Endothelial cell of umbilical vein (primary cell): ENCODE measurements at regions not wholly inside any gene's neighbourhood (a gene's known extent, or its start where the extent isn't known, plus 50 kb on each side); places are given as distances from the start of the nearest gene placed in this dataset.

Experiments
- BruUV-seq: library from RNA; stranded (reverse); fragments of 400-500 nt; replicated peaks from 2 replicates; lab custom pipeline; 2021; lab: Mats Ljungman, UMichigan
- CTCF ChIA-PET: fragments of 300-600, 350-600 bp; sonication (Branson Sonifier 250); formaldehyde crosslinking; loops from one replicate; lab custom pipeline; 2021; ENCODE audit warnings: antibody characterized with exemption, inconsistent platforms; lab: Charles Lee
- POLR2A ChIA-PET: fragments of 300-600, 350-600 bp; sonication (Branson Sonifier 250); formaldehyde crosslinking; loops from one replicate; lab custom pipeline; 2021; ENCODE audit warnings: antibody characterized with exemption, inconsistent platforms; lab: Charles Lee
- DNase-seq: peaks from one replicate; pipeline ENCODE4 v3.0.0-alpha.2; 2011; ENCODE audit warnings: low read depth, low spot score
- FAIRE-seq: peaks from 2 replicates; lab custom pipeline; 2011; peaks lifted over from hg19 to GRCh38; lab: Jason Lieb, UNC
- H2AFZ ChIP-seq: 2 replicates; pipeline ENCODE4 v1.6.0; 2012; ENCODE audit warnings: low read depth, low read length, control low read depth, inconsistent platforms
- H3K27ac ChIP-seq: 2 replicates; pipeline ENCODE4 v1.5.1; 2011; ENCODE audit warnings: low read depth, mild to moderate bottlenecking, control low read depth, low read length, moderate library complexity; ENCODE audit not compliant: insufficient read depth
- H3K27me3 ChIP-seq, 2 experiments: 2 replicates each; pipeline versions ENCODE4 v1.6.0 to v1.6.1; 2011; ENCODE audit warnings: low read length in 2 of 2, mixed read lengths in 1 of 2; ENCODE audit not compliant: control insufficient read depth in 2 of 2, insufficient read depth in 2 of 2
- H3K36me3 ChIP-seq, 2 experiments: 2 replicates in 1 of 2; 3 replicates in 1 of 2; pipeline ENCODE4 v1.5.1; 2011; ENCODE audit warnings: low read length in 2 of 2, mild to moderate bottlenecking in 1 of 2, moderate library complexity in 1 of 2; ENCODE audit not compliant: control insufficient read depth in 2 of 2, insufficient read depth in 2 of 2; ENCODE audit errors: extremely low read depth in 1 of 2
- H3K4me1 ChIP-seq: 3 replicates; pipeline ENCODE4 v1.5.1; 2011; ENCODE audit warnings: mild to moderate bottlenecking, low read length; ENCODE audit not compliant: control insufficient read depth, insufficient read depth; ENCODE audit errors: extremely low read depth
- H3K4me2 ChIP-seq: 2 replicates; pipeline ENCODE4 v1.6.1; 2011; ENCODE audit warnings: low read length, control low read depth, mixed read lengths; ENCODE audit not compliant: insufficient read depth
- H3K4me3 ChIP-seq, 3 experiments: fragments of 200-600 bp in 1 of 3; sonication (generic), shearing (Covaris generic) in 1 of 3; replicated peaks in 1 of 3; 2 replicates each; pipeline ENCODE4 v1.5.1; 2011 to 2016; ENCODE audit warnings: control low read depth in 3 of 3, low read length in 3 of 3, mild to moderate bottlenecking in 2 of 3, inconsistent platforms in 1 of 3, low read depth in 1 of 3, moderate library complexity in 1 of 3; ENCODE audit not compliant: insufficient read depth in 1 of 3
- H3K79me2 ChIP-seq: 2 replicates; pipeline ENCODE4 v1.6.0; 2012; ENCODE audit warnings: low read length, inconsistent platforms; ENCODE audit not compliant: control insufficient read depth, insufficient read depth
- H3K9ac ChIP-seq: replicated peaks from 2 replicates; pipeline ENCODE3; 2011; ENCODE audit warnings: low read length, control low read depth; ENCODE audit not compliant: insufficient read depth; ENCODE audit errors: extremely low read depth
- H3K9me1 ChIP-seq: replicated peaks from 3 replicates; pipeline ENCODE4 v1.6.0; 2011; ENCODE audit warnings: mild to moderate bottlenecking, low read length; ENCODE audit not compliant: control insufficient read depth, insufficient read depth; ENCODE audit errors: extremely low read depth
- H3K9me3 ChIP-seq: replicated peaks from 2 replicates; pipeline ENCODE4 v1.5.1; 2012; ENCODE audit warnings: low read length, inconsistent platforms; ENCODE audit not compliant: control insufficient read depth, insufficient read depth
- H4K20me1 ChIP-seq: replicated peaks from 2 replicates; pipeline ENCODE3; 2011; ENCODE audit warnings: mild to moderate bottlenecking, low read length; ENCODE audit not compliant: control insufficient read depth, insufficient read depth; ENCODE audit errors: extremely low read depth
- EZH2 ChIP-seq: IDR thresholded peaks from 2 replicates; pipeline ENCODE4 v1.6.1; 2012; ENCODE audit warnings: borderline replicate concordance, low read depth, mild to moderate bottlenecking, moderate library complexity, low read length, inconsistent platforms; ENCODE audit not compliant: severe bottlenecking
- FOS ChIP-seq: IDR thresholded peaks from 2 replicates; pipeline ENCODE4 v1.6.1; 2011; ENCODE audit warnings: mild to moderate bottlenecking, low read length, moderate library complexity, borderline replicate concordance; ENCODE audit not compliant: insufficient read depth
- GATA2 ChIP-seq: IDR thresholded peaks from 2 replicates; pipeline ENCODE4 v1.7.0; 2011; ENCODE audit warnings: low read depth, mild to moderate bottlenecking, moderate library complexity, mixed read lengths, low read length; ENCODE audit not compliant: insufficient read length, insufficient read depth
- JUN ChIP-seq: IDR thresholded peaks from 2 replicates; pipeline ENCODE4 v1.6.1; 2011; ENCODE audit warnings: borderline replicate concordance, low read depth; ENCODE audit not compliant: insufficient read length, insufficient read depth
- MYC ChIP-seq: IDR thresholded peaks from one replicate; pipeline ENCODE4 v1.6.1; 2011; ENCODE audit warnings: mild to moderate bottlenecking, low read depth, low read length
- POLR2A ChIP-seq: IDR thresholded peaks from 2 replicates; pipeline ENCODE4 v1.6.1; 2012; ENCODE audit warnings: low read depth, mild to moderate bottlenecking, control low read depth, low read length
- POLR2AphosphoS5 ChIP-seq: IDR thresholded peaks from 2 replicates; pipeline ENCODE4 v1.6.1; 2012; ENCODE audit warnings: low read depth, mild to moderate bottlenecking, control low read depth, low read length, moderate library complexity; ENCODE audit not compliant: insufficient read depth
- dilution Hi-C: fragments of 300-500 bp; cut with MboI; formaldehyde crosslinking; loops from one replicate; pipeline ENCODE4 v1.15.0; 2019; ENCODE audit warnings: low sequenced_read_pairs; ENCODE audit not compliant: extremely low pct_ligation_motif_present
- intact Hi-C: fragments of 100-400 bp; cut with micrococcal nuclease; formaldehyde crosslinking; loops from one replicate; pipeline ENCODE4 v1.10.0; 2022
- TF ChIP-seq, protein P1 (sequence below): IDR thresholded peaks from 2 replicates; pipeline ENCODE4 v1.6.1; 2011; ENCODE audit not compliant: insufficient read depth, insufficient read length
- TF ChIP-seq, protein P2 (sequence below), 2 donors: IDR thresholded peaks; 1 replicate in 1 of 2; 2 replicates in 1 of 2; pipeline ENCODE4 v1.5.1; 2011; ENCODE audit warnings: low read length in 2 of 2, mild to moderate bottlenecking in 2 of 2, moderate library complexity in 2 of 2, control low read depth in 1 of 2, inconsistent platforms in 1 of 2, low read depth in 1 of 2; ENCODE audit not compliant: insufficient read depth in 1 of 2; ENCODE audit errors: extremely low read depth in 1 of 2

DNA sequence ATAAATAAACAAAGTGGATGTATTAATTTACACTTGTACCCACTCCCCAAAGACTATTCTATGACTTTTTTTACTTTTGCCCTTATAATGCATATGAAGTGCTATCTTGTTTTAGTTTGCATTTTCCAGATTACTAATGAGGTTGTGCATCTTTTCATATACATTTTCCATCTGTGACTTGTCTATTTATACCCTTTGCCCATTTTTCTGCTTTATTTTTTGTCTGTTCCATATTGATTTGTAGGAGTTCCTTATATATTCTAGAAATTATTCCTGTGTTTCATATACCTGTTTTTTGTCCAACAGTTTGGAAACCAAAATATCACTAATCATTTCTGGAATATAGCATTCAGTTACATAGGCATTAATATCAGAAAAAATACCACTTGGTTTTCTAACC, 54.0 kb upstream of the SLC30A5 start:
- intact Hi-C loops (no loop called here), dilution Hi-C loops (no loop called here)
- ChIA-PET CTCF (no interaction called here), POLR2A (no interaction called here)
- no peaks in the 10 kb centered on the region for H3K36me3 ChIP-seq
- no peaks in the 10 kb centered on the region for H3K9me1 ChIP-seq
- peaks cover 6% of the 10 kb centered on the region for H3K4me1 ChIP-seq
- DNase-seq (no peak), FAIRE-seq (no peak)
- no TSS peak for BruUV-seq
- TF ChIP-seq MYC (no peak), POLR2AphosphoS5 (no peak), GATA2 (no peak), EZH2 (no peak), POLR2A (no peak), JUN (no peak), FOS (no peak)
- TF ChIP-seq, protein P1, sequence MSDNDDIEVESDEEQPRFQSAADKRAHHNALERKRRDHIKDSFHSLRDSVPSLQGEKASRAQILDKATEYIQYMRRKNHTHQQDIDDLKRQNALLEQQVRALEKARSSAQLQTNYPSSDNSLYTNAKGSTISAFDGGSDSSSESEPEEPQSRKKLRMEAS: no peak
- TF ChIP-seq, protein P2, sequence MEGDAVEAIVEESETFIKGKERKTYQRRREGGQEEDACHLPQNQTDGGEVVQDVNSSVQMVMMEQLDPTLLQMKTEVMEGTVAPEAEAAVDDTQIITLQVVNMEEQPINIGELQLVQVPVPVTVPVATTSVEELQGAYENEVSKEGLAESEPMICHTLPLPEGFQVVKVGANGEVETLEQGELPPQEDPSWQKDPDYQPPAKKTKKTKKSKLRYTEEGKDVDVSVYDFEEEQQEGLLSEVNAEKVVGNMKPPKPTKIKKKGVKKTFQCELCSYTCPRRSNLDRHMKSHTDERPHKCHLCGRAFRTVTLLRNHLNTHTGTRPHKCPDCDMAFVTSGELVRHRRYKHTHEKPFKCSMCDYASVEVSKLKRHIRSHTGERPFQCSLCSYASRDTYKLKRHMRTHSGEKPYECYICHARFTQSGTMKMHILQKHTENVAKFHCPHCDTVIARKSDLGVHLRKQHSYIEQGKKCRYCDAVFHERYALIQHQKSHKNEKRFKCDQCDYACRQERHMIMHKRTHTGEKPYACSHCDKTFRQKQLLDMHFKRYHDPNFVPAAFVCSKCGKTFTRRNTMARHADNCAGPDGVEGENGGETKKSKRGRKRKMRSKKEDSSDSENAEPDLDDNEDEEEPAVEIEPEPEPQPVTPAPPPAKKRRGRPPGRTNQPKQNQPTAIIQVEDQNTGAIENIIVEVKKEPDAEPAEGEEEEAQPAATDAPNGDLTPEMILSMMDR (IDR thresholded peaks at IDR 0.05; ENCODE audit: extremely low read depth in 1 of 2, insufficient read depth in 1 of 2, low read depth in 1 of 2, low read length in 2 of 2): no peak
- H2AFZ ChIP-seq: no peak overlapping the region
- H3K27ac ChIP-seq: no peak overlapping the region
- no peaks in the 10 kb centered on the region for H3K79me2 ChIP-seq
- H3K27me3 ChIP-seq: peaks cover 6 to 7% of the 10 kb centered on the region in 2 experiments
- no peak overlapping the region for H3K4me3 ChIP-seq
- H4K20me1 ChIP-seq: no peaks in the 10 kb centered on the region
- H3K9me3 ChIP-seq: no peaks in the 10 kb centered on the region
- no peak overlapping the region for H3K4me2 ChIP-seq
- no peak overlapping the region for H3K9ac ChIP-seq
